NCI-H526 (cell line): ENCODE measurements at regions not wholly inside any gene's neighbourhood (a gene's known extent, or its start where the extent isn't known, plus 50 kb on each side); places are given as distances from the start of the nearest gene placed in this dataset.
"Not testable (repeated sequence)": the region's sequence is repeated elsewhere in the genome, so short reads cannot be mapped to it uniquely, and the experiment has no call there.

Experiments used
- DNase-seq, 2 experiments: peaks; one replicate each; lab custom pipeline; 2025; lab: John Stamatoyannopoulos, UW

DNA sequence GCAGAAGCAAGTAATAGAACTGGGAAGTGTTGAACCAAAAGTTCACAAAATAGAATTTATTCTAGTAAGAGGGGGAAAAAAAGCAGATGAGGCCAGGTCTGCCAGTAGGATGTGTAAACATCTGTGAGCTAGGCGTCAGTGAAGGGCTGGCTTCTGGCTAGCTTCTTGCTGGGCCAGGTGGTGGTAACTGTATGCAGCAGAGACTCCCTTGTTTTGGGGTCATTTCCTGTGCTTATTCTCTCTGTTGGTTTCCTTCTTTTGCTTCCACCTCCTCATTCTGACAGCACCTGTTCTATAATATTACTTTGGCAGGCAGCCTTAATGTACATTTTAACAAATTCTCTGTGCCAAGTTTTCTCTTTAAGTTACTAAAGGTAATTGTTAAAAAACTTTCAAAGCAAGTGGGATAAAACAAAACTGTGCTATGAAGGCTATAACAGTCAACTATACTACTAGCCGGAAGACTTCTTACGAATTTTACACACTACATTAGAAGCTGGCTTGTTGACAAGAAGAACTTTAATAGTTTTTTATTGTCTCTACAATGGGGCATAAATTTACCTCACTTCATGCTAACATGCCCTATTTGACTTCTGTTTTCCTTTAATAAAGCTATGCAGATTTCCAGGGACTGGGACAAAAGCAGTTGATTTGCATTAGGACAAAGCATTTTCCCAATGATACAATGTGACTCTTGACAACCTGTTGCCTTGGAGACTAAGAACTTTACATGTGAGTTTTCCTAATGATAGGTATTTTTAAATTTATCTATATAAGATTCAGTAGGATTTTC, 318.8 kb upstream of the NAALADL2 start:
- DNase-seq: peak in 1 of 2 experiments; percentile 28

DNA sequence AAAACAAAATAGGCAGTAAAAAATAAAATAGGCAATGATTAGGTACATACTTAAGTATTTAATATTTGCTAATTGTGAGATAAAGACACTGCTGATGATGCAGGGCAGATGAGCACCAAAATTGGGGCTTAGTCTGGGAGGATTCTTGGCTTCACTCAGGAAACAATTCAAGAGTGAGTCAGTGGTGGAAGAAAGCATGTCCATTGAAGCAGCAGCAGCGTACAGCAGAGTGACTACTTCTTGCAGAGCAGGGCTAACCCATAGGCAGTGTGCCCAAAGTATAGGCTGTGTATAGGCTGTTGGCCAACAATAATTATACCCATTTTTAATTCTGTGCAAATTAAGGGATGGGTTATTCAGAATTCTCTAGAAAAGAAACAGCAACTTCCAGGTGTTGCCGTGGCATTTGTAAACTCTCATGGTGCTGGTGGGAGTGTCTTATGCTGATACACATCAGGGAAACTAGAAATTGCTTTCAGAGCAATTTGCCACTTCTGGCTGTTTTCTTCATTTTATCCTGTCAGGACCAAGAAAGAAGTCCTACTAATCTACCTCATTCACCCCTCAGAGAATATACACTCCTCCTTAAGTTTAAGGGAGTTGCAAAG, 317.3 kb upstream of the NAALADL2 start:
- no peak for DNase-seq

DNA sequence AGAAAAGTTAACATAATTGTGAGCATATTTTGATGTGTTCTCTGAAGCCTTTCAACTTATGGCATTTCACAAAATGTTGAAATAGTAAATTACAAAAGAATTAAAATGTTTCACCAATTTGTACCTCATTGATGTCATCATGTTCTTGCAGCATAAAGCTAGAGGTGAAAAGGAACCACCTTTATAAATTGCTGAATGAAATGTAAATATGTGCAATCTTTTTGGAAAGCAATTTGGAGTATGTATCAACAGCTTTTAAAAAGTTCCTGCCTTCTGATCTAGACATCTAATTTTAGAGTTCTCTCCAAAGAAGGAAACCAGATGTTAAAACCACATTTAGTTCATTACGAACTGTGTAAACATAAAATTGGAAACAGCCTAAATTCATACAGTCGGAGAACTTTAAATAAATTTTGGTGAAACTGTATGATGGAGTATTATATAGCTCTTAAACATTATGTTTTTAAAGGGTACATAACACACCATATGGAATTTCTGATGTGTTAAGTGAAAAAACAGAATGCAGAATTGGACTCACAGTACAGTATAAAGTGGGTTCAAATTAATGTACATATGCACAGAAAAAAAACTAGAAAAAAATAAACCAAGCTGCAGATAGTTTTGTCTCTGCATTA, 311.2 kb upstream of the NAALADL2 start:
- no peak for DNase-seq

DNA sequence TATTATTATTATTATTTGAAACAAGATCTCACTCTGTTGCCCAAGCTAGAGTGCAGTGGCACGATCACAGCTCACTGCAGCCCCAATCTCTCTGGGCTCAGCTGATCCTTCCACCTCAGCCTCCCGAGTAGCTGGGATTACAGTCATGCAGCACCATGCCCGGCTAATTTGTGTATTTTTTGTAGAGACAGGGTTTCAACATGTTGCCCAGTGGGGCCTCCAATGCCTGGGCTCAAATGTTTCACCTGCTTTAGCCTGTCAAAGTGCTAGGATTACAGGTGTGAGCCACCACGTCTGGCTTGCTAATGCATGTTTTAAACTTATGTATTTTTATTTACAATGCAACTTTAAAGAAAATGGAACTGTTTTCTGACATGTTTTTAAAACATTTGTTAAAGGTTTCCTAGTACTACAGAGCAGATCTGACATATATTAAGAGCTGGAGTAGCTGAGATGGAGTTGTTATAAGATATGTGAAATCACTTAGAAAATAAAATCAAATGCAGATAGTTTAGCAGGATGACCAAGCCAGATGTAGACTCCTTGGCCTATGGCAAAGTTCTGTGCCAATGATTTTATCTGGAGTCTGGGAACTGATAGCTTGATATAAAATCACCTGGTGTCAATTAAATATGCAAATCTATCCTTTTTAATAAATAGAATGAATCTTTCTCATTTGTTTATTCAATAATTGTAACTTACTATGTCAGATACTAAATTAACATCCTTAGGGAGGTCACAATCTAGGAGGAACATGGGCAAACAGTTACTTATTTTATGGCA, 310.1 kb upstream of the NAALADL2 start:
- no peak for DNase-seq

DNA sequence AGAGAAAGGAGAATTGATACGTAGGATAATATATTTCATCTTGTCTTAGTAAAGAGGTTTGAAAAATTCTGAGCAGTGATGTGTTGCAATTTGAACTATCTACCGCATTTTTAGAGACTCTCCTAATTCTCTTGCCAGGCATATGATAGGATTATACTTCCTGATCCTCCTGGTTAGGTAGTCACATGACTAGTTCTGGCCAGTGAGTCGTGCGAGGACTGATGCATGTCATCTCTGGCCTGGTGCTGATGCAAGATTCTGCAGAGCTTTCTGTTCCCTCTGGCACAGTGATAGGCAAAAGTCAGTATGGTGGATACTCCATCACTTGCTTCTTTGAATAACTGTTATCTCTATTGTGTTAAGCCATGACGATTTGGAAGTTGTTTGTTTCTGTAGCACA, 277.6 kb upstream of the NAALADL2 start:
- DNase-seq: no peak

DNA sequence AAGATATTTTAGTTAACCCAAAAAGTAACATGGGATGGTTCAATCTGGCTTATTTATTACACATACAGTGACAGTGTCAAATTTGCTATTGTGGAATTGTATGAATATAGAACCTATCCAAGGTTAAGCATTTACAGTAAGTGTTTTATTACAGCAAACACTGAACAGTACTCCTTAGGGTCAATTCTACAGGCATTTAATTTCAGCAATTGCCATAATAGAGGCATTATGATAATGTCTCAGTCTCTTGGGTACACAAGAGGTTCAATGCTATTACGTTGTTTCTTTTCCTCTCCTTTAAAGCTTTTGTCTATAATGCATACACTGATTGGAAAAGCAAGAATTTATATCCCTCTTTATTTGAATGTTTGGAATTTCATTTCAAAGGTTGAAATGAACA, 275.7 kb upstream of the NAALADL2 start:
- no peak for DNase-seq

DNA sequence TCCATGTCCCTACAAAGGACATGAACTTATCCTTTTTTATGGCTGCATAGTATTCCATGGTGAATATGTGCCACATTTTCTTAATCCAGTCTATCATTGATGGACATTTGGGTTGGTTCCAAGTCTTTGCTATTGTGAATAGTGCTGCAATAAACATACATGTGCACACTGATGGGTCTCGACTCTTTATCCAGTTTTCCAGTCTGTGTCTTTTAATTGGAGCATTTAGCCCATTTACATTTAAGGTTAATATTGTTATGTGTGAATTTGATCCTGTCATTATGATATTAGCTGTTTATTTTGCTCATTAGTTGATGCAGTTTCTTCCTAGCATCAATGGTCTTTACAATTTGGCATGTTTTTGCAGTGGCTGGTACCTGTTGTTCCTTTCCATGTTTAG, 272.0 kb upstream of the NAALADL2 start:
- DNase-seq: not testable (repeated sequence)

DNA sequence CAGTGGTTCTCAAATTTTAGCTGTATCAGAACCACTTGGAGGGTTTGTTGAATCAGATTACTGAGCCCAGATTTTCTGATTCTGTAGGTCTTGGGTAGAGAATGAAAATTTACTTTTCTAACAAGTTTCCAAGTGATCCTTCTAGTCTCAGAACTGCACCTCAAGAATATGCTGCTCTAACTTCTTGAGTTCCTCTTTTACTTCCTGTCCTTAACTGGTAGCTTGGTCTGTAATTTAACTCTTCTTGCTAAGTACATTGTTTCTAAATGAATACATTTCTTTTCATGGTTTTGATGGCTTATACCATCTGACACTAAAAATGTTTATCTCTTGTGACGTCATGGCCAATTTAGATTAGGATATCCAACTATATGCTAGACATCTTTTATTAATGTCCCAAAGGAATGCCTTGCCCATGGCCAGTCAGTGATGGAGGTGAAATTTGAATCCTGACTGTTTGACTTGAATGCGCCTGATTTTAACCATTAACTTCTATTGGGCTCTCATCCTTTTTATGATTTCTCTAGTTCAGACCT, 262.6 kb upstream of the NAALADL2 start:
- no peak for DNase-seq

DNA sequence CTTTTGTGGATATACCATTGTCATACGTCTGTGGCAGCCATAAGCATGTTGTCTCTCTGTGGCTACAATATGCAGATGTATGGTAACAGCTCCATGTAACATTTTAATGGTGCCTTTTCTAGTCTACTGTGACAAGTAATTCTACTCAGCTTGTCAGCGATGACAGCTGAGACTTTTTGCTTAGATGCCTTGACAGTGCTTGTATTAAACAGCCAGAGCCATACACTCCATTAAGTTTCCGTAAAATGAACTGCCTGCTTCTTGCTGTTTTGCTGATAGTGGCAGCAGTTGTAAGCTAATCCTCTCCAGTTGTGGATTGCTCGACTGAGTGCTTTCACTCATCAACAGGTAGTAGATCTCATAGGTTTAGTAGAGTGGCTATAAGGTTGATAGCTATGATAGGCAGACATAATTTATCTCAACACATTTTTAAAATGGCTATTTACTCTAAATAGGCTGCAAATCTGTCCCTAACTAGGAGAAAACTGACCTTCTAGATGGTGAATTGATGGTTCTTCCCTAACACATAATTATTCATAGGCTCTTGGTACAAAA, 260.2 kb upstream of the NAALADL2 start:
- no peak for DNase-seq

DNA sequence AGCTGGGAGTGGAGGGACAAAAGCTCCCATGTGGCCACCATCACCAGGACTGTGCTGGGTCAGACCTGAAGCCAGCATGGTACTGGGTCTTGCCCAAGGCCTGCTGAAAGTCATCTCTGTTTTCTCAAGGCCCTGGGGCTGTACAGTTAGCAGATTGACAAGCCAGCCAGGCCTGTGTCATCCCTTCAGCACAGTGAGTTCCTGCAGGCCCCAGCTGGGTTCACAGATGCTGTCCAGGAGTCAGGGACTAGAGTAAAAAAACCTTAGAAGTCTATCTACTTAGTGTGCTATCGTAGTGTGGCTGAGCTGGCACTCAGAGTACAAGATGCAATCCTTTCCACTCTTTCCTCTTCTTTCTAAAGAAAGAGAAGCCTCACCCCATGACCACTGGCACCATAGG, 246.0 kb upstream of the NAALADL2 start:
- no peak for DNase-seq

DNA sequence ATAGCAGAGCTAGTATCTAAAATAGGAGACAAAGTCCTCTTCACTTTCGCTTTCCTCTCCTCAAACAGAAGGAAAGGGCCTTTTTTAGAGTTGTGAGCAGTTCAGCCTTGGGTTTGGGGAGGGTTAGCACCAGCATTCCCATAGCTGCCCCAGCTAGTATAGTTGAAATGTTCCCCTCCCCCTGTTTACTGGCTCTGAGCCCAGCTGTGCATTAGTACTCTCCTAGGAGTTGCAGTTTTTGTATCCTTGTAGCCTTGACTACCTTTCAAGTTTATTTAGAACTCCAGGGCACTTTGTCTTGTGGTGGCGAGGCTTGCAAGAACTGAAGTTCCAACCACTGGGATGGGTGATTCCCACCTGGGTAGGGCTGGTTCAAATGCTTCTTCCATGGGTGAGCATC, 245.1 kb upstream of the NAALADL2 start:
- no peak for DNase-seq

DNA sequence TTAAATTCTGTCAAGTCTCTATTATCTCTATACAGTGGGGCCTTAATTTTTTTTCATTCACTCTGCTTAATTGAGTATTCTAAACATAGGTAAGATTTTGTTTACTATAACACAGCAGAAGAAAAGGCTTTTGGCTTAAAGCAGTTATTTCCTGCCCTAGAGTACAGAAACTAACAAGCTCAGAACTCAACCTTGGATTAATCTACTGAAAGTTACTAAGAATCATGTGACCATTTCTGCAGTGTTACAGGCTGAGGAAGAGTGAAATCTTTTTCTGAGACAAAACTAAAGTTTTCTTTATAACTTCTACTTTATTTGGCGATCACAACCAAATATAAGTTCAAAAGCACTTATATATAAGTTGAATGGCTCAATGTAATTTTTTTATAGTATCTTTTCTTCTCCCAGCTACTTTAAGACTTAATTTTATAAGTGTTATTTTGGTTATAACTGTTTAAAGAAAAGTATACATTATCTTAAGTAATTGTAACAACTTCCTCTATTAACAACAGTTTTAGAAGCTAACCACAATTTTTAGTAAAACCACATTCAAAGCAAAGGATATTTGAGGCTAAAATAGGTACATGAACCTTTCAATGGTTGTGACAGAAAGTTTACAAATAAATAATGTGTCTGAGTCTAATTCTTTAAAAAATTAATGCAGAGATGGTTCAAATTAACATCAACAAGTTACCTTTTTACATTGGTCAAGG, 240.6 kb upstream of the NAALADL2 start:
- no peak for DNase-seq

DNA sequence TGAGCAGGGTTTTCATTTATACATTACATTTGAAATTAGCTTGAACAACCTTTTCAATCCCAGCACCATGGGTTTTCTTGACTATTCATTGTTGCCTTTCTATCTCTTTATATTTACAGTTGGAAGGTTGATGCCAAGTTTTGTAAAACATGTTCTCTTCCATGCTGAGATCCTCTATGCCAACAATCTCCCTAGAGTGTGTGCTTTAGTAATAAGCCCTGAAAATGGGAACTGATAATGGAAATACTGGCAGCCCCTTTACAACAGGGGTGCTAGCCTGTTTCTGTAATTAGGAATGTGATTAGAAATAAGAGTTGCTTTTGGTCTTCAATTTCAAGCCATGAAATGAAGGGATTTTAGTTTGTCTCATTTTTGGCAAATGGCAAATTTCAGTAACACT, 239.9 kb upstream of the NAALADL2 start:
- no peak for DNase-seq

DNA sequence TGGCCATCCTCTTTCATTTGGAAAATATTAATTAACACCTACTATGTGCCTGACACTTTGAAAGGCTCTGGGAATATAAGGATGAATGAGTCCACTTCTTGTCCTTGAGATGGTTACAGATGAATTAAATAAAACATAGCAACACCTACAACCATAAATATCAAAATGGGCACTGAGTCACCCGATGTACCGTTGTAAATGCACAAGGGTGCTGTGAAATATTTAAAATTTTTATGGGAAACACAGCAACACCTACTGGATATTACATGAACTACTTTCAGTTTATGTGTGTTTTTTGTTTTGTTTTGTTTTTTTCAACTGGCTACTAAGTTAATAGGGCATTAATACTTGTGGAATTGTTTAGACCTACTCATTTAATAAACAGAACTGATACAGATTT, 239.0 kb upstream of the NAALADL2 start:
- DNase-seq: peak in 1 of 2 experiments; percentile 5

DNA sequence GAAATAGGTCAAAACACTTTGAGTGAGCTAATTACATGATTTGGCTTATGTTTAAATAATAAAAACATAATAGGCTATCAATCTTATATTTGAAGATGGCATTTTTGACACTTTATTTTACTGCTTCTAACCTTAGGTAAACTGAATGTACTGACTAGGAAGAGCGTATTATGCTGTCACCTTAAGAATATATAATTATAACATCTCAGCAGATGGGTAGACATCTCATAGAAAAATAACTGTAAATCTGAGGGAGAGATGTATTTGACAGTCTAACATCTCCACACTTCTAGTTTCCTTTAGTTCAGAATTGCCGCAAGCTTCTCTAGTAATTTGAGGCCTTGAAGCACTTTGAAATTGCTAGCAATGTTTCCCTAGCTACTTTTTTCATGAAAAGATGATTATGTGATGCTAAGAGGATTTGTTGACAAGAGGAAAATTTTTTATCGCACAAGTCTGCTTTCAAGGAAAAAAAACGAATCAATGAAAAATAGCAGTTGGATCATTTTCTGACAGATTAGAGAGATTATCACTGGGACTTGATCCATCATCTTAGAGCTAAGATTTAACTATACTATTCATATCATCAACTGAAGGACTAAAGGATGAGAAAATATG, 238.2 kb upstream of the NAALADL2 start:
- no peak for DNase-seq

DNA sequence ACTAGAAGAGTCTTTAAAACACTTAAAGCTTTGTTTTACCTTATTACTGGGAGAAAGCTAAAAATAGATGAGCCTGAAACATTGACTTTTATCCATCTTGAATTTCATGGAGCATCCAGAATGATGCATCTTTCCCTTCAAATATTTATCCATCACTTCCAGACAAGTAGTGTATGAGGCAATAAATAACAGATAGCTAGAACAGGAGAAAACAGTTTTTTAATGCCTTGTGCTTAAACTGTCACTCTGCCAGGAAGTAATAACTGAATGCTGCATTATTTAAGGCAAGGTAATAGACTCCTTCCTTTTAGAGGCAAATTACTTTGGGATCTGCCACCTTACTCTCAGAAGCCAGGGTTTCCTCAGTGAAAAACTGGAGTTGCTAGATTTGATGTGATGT, 225.8 kb upstream of the NAALADL2 start:
- no peak for DNase-seq

DNA sequence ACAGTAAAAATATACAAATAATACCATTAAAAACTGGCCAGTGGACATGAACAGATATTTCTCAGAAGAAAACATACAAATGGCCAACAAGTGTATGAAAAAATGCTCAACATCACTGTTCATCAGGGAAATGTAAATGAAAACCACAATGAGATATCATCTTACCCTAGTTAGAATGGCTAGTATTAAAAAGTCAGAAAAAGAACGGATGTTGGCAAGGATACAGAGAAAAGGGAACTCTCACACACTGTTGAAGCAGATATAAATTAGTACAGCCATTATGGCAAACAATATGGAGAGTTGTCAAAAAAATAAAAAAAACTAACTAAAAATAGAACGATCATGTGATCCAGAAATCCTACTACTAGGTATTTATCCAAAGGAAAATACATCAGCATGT, 222.7 kb upstream of the NAALADL2 start:
- no peak for DNase-seq

DNA sequence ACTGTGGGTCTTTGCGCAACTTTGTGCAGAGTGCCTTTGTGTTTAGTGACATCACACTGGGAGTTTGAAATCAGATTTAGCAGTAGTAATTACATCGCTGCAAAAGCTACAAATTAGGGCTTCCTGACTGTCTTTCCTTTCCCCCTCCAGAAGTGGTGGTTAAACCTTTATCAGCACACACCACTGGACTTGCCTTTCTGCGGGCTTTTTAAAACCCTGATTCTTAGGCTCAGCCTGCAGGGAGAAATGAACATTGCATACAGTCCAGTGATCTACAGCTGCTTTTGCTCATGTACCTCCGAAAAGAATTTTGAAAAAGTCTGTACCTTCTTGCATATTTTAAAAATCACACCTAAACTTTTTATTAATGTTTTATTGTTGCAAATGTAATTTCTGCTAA, 219.7 kb upstream of the NAALADL2 start:
- no peak for DNase-seq

DNA sequence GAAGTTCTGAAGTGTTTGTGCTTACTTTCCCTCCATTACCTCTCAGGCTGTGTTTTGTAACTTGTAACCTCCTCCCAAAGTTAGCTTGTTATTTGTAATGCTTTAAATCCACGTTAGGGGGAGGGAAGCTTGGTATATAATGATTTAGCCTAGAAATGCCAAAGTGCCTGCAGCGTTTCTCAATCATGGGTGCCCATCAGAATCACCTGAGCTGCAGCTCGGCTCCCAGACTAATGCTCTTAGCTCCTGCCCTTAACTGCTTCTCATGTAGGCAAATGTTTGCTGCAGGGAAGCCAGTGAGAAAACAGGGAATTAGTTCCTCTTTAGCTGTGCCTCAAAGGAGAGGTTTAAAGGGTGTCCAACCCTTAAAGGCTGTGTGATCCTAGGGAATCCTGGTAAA, 219.2 kb upstream of the NAALADL2 start:
- no peak for DNase-seq

DNA sequence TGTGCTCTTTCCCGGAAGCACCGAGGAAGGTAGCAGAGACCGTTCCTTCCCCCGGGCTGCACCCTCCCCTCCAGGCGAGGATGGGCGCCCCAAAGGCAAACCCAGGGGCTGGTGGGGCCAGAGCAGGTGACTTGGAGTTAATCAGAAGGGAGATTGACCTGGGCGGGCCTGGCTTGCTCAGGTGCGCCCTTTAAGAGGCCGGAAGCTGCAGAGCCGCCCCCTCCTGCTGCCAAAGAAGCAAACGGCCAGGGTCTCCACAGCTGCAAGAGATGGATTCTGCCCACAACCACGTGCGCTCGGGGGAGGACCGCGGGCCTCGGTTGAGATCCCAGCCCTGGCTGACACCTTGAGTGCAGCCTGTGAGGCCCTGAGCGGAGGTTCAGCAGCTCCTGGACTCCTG, 218.2 kb upstream of the NAALADL2 start:
- no peak for DNase-seq

DNA sequence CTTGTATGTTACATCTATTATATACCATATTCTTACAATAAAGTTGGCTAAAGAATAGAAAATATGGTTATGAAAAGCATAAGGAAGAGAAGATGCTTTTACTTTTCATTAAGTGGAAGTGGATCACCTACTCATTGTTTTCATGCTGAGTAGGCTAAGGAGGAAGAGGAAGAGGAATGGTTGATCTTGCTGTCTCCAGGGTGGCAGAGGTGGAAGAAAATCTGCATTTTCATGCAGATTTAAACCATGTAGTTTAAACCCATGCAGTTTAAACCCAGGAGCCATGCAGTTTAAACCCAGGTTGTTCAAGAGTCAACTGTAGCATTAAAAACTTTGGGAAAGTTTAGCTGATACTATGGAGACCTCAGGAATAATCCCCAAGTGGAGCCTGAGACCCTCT, 214.8 kb upstream of the NAALADL2 start:
- DNase-seq: no peak
